Activated T-cell treated with anti-CD3 and anti-CD28 coated beads for 24 hours (primary cell): ENCODE measurements at regions not wholly inside any gene's neighbourhood (a gene's known extent, or its start where the extent isn't known, plus 50 kb on each side); places are given as distances from the start of the nearest gene placed in this dataset.
"Not testable (repeated sequence)": the region's sequence is repeated elsewhere in the genome, so short reads cannot be mapped to it uniquely, and the experiment has no call there.

Source experiments
- DNase-seq: peaks from one replicate; pipeline ENCODE4 v3.0.0-alpha.2; 2020; ENCODE audit warnings: low read depth

DNA sequence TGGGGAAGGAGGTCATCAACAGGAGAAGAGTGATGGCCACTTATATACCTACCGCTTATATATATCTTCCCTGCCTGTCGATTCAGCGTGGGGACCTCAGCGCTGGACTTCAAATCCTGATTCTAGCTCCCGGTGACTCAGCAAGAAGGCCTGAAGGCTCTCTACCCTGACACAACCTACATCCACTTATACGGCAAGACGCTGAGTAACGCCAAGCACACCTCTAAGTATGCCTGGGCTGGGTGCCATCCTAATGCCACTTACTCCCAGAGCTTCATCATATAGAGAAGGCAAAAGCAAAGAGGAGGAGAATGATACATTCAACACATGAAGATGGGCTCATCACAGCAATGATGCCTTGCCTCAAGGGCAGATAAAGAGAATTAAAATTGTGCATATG is 198.3 kb downstream of the CHIC2 start:
- no peak for DNase-seq

DNA sequence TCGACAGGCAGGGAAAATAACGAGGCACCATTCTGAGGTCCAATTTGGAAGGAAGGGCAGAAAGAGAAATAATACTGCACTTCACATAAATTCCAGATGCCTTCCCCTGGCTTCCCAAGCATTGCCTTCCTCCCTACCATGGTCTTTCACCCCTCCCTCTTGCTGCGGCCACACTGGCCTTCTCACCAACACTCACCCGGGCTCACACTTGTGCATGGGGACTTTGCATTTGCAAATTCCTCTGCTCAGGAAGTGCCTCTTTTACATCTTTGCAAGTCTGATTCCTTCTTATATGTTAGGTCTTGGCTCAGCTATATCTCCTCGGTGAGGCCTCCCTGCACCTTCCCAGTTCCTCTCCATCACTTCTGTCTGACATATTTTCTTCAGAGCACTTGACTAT is 199.4 kb downstream of the CHIC2 start:
- no peak for DNase-seq

DNA sequence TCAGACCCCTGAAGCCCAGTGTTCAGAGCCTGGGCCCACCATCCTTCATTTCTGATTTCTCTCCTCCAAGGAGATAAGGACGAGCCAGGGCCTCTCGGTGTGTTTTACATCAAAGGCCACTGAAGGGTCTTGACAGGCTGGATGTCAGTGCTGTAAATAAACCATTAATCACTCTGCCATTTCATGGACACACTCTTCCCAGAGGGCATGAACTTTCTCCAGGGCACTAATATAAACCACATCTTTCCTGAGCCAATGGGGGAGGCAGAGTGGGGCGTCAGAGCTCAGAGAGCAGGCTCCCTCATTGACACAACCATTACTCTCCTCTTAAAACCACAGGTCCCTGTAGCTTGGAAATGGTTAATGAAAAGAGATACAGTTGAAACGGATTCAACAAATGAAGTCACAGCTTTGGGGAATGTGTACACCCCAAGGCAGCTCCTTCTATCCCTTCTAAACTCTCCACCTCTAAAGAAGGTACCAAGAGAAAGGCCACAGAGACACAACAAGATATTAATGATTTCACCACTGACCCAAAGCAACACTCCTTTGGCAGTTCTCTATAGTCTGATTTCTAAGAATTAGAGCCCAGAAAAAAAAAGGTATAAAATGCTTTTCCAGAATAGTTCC is 200.6 kb downstream of the CHIC2 start:
- no peak for DNase-seq

DNA sequence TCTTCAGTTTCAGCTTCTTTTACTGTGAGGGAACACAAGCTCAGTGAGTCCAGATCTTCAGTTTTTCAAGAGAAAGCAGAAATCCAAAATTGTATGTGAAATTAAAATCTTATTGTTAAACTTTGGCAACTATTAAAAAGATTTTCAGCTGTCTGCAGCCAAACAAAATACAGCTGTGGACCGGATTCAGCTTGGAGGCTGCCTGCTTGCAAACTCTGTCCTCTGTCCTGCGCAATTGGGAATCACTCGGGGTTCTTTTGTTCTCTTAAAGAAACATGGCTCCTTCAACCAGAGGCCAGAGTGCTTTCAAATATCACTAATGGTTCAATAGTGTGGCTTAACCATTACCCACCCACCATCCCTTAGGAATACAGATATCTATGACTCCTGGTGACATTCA is 201.2 kb downstream of the CHIC2 start:
- no peak for DNase-seq

DNA sequence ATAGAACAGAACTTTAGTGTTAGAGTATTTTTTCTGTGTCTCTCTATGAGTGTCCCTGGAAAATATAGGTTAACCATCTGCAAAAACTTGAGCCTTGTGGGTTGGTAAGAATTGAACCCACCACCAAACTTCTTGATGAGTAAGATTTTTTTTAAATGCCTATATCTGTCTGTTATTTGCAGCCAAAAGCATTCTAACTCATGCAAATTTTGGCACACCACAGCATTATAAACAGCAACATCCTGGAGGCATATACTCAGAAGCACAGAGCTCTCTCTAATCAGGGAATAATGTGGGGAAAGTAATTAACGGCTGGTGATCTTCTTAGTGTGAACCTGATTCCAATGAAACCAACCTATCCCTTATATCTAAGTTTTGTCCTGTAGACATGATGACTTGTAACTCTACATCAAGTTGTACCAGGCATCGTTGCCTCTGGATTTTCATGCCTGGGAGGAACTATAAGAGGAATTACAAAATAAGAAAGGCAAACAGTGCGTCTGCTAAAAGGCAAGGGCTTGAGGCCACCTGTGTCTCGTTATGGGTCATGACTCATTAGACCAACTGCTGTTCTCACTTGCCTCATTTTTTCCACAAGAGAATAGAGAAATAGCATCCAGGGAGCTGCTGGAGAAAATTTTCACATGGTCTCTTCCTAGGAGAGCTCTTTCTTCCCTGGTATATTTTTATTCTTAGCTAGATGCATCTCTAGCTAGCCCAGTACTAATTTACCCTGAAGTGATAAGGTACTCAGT is 202.4 kb downstream of the CHIC2 start:
- no peak for DNase-seq

DNA sequence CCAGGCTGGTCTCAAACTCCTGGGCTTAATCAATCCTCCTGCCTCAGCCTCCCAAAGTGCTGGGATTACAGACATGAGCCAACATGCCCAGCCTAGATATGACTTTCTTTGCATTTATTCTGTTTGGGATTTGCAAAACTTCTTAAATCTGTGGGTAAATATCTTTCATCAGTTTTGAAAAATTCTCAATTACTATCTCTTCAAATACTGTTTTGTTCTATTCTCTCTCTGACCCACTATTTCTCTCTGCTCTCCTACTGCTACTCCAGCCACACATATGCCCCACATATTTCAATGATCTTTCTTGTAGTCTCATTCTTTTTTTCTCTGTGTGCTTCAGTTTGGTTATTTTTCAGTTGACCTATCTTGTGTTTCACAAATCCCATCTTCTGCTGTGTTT is 205.1 kb downstream of the CHIC2 start:
- no peak for DNase-seq

DNA sequence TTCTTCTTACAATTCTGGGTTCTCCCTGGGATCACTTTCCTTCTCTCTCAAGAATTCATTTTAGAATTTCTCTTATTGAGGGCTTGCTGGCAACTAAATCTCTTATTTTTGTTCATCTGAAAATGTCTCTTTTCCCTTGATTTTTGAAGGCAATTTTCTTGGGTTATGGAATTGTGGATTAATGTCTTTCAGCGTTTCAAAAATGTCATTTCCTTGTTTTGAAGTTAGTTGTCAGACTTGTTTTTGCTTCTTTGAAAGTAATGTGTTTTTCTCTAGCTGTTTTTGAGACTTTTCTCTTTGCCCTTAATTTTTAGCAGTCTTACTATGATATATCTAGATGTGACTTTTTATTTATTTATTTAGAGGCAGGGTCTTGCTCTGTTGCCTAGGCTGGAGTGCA is 205.7 kb downstream of the CHIC2 start:
- no peak for DNase-seq

DNA sequence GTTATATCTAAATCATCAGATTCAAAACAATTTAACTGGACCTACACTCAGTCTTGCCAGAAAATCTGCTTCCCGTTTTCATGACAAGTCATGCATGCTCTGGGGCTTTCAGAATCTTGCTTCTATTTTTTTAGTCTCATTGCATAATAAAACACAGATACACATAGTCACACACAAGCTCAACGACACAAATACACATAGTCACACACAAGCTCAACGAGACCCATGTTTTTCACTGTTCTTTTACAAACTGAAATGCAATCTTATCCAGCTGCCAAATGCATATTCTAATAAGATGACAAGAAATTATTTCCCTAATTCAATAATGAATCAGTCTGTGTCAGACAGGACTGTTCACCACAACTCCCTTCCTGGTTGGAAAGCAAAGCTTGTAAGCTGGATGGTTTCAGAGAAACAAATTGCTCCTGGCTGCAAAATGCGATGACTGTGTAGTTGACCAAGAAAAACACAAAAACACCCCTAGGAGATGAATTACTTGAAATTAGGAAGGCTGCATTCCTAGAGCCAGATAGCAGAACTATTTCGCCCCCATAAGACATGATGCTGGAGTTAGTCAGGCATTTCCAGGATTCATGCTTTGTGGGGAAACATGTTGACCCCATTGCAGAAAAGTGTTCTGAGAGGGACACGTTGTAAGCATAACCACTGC is 208.7 kb downstream of the CHIC2 start:
- no peak for DNase-seq

DNA sequence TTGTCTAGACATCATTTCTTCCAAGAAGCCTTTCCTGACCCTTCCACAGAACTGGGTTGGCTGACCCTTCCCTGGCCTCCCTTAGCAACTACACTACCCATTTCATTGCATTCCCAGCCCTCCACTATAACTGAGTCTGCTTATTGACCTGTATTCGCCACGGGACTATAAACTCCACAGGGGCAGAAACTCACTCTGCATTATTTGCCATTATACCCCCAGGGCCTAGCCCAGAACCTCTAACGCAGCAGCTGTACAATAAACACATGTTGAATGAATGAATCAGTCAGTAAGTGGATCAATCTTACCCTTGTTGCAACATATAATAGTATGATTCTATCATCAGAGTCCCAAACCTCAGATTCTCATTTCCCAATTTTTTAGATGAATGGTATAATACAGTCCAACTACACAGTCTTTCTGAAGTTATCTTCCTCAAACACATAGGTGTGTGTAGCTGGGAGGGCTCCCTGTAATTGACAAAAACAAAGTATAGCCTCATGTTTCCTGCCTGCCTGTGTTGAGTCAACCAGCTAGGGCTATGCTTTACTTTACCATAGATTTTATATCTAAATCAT is 209.3 kb downstream of the CHIC2 start:
- DNase-seq = no peak

DNA sequence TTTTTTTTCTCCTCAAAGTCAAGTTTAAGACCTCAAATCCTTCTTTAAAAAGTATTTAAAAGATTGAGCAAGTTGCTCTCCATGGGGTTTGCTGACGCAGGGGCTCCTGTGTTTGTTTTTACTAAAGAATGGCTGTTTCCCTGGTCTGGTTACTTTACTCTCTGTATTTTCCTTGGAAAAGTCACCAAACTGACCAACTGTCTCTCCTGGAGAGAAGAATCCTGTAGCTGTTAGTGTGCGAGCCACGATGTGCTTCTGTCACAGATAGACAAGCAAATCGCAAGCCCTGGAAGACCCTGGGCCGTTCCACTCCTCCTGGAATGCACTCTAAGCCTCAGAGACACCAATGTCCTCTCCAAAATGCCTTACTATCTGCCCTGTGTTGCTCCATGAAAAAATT is 212.1 kb downstream of the CHIC2 start:
- DNase-seq = no peak

DNA sequence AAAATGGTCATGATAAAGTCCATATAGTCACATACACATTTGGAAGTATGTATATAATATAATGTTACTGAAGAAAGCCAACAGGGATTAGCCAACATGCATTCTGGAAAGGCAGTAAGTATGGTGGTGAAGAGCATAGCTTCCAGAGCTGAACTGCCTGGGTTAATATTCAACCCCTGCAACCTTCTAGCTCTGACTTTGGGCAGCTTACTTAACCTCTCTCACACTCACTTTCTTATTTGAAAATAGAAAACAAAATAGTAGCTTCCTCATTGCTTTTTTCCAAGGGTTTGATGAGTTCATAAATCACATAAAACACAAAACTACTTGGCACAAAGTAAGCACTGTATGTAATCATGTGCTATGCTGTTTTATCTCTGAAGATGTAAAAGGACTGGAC is 216.4 kb downstream of the CHIC2 start:
- no peak for DNase-seq

DNA sequence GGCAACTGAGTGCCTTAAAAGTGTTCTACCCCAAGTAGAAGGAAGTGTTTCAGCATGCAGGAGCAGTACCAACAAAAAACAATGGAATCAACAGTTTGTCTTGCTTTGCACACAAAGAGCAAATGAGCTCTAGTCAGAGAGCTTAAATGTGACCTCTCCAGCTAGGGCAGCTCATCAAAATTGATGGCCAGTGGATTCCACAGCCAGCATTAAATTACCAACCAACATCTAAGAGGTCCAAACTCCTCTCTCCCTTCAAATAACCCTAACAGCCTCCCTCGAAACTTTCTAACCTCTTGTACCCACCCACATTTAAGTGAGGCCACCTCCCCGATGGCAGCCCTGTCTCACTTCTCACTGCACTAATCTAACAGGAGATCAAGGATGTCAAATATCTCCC is 219.9 kb downstream of the CHIC2 start:
- no peak for DNase-seq

DNA sequence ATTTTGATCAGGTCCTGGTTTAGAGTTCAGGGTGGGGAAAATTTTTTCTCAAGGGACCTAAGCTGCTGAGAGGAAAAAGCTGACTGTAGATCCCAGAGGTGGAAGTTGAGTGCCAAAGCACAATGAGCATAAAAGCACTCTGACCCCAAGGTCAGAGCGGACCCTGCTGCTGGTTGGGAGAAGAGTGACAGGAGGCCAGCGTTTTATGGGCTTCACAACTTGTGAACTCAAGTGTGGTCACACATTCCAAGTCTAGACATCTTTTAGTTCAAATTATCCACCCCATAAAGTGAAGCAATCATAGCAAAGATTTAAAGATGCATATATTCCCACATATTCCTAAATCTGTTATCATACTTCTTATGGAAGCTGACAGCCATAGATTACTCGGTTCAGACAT is 220.3 kb downstream of the CHIC2 start:
- no peak for DNase-seq

DNA sequence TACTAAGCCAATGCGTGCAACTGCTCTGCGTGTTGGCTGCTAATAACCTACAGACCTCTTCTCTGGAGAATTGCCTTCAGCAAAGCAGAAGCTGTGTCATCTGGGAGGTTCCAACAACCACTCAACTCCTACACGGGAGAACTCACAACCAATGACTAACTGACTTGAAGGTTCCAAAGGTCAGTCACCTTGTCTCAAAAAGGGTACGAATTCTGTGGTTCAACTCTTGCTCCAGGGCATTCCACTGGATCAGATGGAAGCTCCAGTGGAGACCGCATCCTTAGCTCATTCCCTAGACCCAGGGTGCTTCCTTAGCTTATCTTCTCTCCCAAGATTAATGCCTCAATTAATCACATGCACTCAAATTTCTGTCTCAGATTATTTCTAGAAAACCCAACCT is 222.7 kb downstream of the CHIC2 start:
- DNase-seq = no peak

DNA sequence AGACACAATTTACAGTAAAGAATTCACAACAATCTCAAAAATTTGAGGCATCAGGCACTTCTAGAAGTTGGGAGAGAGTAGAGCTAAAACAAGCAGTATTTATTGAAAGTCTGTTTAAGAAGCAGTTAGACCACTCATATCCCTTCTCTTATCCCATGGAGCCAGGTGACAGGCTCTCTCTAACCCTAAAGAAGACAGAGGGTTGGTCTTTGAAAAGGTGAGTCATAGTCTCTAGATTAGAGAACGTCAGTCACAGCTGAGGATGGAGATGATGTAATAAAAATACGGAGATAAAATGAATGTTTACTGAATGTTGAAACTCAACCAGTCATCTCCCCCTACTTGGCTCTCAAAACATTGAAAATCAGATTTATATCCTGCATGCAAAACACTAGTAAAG is 223.8 kb downstream of the CHIC2 start:
- DNase-seq = no peak

DNA sequence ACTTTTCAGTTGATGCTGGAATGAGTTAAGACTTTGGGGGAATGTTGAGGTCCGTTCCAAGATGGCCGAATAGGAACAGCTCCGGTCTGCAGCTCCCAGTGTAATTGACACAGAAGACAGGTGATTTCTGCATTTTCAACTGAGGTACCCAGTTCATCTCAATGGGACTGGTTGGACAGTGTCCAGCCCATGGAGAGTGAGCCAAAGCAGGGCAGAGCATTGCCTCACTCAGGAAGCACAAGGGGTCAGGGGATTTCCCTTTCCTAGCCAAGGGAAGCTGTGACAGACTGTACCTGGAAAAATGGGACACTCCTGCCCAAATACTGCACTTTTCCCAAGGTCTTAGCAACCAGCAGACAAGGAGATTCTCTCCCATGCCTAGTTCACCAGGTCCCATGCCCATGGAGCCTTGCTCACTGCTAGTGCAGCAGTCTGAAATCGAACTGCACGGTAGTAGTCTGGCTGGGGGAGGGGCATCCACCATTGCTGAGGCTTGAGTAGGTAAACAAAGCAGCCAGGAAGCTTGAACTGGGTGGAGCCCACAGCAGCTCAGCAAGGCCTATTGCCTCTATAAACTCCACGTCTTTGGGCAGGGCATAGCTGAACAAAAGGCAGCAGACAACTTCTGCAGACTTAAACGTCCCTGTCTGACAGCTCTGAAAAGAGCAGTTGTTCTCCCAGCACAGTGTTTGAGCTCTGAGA is 231.0 kb downstream of the CHIC2 start:
- not testable (repeated sequence) for DNase-seq

DNA sequence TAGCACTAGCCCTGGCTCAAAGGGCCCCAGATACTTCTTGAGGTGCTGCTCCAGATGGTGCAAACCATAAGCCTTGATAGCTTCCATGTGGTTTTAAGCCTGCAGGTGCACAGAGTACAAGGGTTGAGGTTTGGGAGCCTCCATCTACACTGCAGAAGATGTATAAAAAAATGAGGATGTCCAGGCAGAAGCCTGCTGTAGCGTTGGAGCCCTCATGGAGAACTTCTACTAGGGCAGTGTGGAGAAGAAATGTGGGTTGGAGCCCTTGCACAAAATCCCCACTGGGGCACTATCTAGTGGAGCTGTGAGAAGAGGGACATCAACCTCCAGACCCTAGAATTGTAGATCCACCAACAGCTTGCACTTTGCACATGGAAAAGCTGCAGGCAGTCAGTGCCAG is 231.9 kb downstream of the CHIC2 start:
- DNase-seq = no peak

DNA sequence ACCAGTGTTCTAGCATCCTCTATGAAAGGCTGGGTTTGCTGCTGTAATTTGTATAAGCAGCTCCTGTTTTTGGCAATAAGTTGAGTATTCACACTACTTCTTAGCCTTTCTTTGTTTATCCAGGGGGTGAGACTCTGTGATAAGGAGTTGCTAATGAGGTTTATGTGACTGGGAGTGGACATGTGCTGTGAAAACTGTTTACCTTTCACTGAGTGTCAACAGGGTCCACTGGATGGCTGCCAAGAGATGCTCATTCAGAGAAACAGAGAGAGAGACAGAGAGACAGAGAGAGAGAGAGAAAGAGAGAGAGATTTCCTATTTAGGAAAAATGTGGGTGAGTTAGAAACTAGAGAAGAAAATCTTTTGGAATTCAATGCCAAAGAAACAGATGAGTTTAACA is 233.9 kb downstream of the CHIC2 start:
- DNase-seq = no peak

DNA sequence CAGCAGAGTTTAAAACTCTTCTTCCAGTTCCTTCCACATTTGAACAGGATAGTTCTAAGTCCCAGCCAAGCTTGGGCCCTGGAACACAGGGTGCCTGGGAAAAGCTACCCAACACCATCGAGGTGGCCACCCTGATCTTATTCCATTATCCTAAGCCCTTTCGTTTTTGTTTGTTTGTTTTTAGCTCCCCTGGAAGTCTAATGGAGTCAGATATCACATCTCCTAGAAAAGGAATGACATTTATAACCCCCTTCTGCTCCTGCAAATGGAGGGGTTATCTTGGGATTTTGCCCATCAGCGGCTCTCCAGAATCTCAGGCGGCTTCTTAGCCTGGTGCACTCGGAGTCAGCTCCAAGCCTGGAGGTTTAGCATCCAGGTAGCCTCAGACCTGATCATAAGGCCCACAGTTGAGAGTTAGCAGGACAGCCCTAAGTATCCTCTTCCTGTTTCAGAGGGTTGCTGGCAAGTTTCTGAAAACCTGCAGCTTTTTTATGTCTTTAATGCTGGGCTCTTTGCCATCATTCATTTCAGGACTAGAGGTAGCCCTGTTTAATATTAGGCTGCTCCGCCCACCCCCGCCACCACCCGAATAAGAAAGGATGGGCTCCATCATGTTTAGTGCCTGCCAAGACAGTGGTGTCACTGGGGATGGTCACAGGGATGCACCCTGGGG is 230.0 kb upstream of the LNX1 start:
- no peak for DNase-seq

DNA sequence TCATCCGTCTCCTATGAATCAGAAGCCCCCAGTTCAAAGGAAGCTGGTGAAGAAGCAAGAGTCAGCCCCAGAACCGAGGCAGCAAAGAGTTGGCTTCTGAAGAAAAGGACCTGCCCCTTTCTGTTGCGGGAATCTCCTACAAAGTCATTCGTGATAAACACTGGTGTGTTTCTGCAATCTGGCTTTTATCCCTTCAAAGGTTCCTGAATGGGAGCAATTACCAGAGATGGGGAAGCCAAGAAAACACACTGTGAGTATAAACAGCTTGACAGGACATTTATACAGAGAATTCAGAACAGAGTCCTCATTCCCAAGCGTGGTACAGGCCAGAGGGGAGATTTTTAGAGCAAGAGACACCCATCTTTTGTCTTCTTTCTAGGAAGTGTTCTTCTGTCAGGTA is 226.8 kb upstream of the LNX1 start:
- DNase-seq = no peak

DNA sequence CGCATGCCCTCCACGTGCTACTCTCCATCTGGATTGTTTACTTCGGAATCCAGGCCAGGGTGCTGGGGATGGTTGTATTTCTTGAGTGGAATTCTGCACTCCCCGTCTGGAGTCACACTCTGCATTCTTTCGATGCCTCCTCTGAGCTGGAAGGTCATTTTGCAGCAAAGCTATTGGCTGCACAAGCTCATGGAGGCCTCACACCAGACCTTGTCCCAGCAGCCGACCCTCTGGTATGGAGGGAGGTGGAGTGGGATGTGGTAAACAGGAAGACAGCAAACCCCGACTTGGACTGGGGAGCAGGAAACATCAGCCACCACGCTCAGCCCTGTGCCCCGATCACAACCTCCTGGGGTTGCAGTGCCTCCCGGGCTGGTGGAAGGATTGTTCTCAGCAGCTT is 225.3 kb upstream of the LNX1 start:
- no peak for DNase-seq

DNA sequence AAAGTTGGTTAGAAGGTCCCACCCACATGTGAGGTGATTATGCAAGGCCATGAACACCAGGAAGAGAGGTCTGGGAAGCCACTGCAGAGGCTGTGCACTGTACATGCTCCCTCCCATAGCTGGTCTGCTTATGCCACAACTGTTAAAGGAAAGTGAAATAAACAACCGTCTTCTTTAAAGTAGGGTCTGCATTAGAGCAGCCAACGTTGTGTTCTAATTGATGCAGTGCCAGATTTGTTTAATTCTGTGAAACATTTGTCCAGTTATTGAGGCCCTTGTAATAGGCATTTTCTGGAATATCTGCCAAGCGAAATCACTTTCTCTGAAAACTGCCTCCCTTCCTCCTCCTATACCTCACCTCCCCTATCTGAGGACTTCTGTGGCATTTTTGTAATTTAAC is 224.0 kb upstream of the LNX1 start:
- no peak for DNase-seq
